HEK293 (cell line): ENCODE measurements at regions not wholly inside any gene's neighbourhood (a gene's known extent, or its start where the extent isn't known, plus 50 kb on each side); places are given as distances from the start of the nearest gene placed in this dataset.

Source experiments
- TCF7L2 ChIP-seq: IDR thresholded peaks from 2 replicates; pipeline ENCODE4 v1.6.1; 2011; ENCODE audit warnings: low read depth, mild to moderate bottlenecking, inconsistent platforms, low read length, moderate library complexity, borderline replicate concordance
- ZBTB1 ChIP-seq: fragments of 450-650 bp; formaldehyde crosslinking; IDR thresholded peaks from 2 replicates; pipeline ENCODE4 v1.5.1; 2016; ENCODE audit warnings: missing biosample characterization, missing genetic modification characterization
- ZBTB7A ChIP-seq: fragments of 450-650 bp; formaldehyde crosslinking; IDR thresholded peaks from 2 replicates; pipeline ENCODE4 v1.5.1; 2016; ENCODE audit warnings: low read depth, missing biosample characterization, missing genetic modification characterization
- ZNF10 ChIP-seq: fragments of 450-650 bp; formaldehyde crosslinking; IDR thresholded peaks from 2 replicates; pipeline ENCODE4 v1.5.1; 2017; ENCODE audit warnings: missing biosample characterization, missing genetic modification characterization
- ZNF138 ChIP-seq: fragments of 450-650 bp; formaldehyde crosslinking; IDR thresholded peaks from 2 replicates; pipeline ENCODE4 v1.5.1; 2016; ENCODE audit warnings: missing biosample characterization, missing genetic modification characterization, borderline replicate concordance
- ZNF174 ChIP-seq: fragments of 450-650 bp; formaldehyde crosslinking; IDR thresholded peaks from 2 replicates; pipeline ENCODE4 v1.5.0; 2017; ENCODE audit warnings: missing biosample characterization, mild to moderate bottlenecking, missing genetic modification characterization
- ZNF223 ChIP-seq: fragments of 450-650 bp; formaldehyde crosslinking; IDR thresholded peaks from 2 replicates; pipeline ENCODE4 v1.5.1; 2016; ENCODE audit warnings: missing biosample characterization, missing genetic modification characterization
- ZNF350 ChIP-seq: fragments of 450-650 bp; formaldehyde crosslinking; IDR thresholded peaks from 2 replicates; pipeline ENCODE4 v1.5.0; 2017; ENCODE audit warnings: missing biosample characterization, mild to moderate bottlenecking, missing genetic modification characterization
- ZNF423 ChIP-seq: fragments of 450-650 bp; formaldehyde crosslinking; IDR thresholded peaks from 2 replicates; pipeline ENCODE4 v1.5.1; 2016; ENCODE audit warnings: missing biosample characterization, missing genetic modification characterization
- ZNF510 ChIP-seq: fragments of 450-650 bp; formaldehyde crosslinking; IDR thresholded peaks from 2 replicates; pipeline ENCODE4 v1.5.1; 2018; ENCODE audit warnings: mild to moderate bottlenecking, missing genetic modification characterization, missing biosample characterization; ENCODE audit not compliant: insufficient replicate concordance
- ZNF549 ChIP-seq: fragments of 450-650 bp; IDR thresholded peaks from 2 replicates; pipeline ENCODE4 v1.5.1; 2018; ENCODE audit warnings: missing biosample characterization, missing genetic modification characterization, mild to moderate bottlenecking, inconsistent platforms, moderate library complexity
- ZNF830 ChIP-seq: fragments of 450-650 bp; IDR thresholded peaks from 2 replicates; pipeline ENCODE4 v1.5.0; 2018; ENCODE audit warnings: missing biosample characterization, missing genetic modification characterization, low read depth, mild to moderate bottlenecking, moderate library complexity
- TF ChIP-seq, protein P1 (sequence below): fragments of 450-650 bp; formaldehyde crosslinking; IDR thresholded peaks from 2 replicates; pipeline ENCODE4 v1.5.1; 2016; ENCODE audit warnings: missing biosample characterization, missing genetic modification characterization
- TF ChIP-seq, protein P2 (sequence below): fragments of 450-650 bp; formaldehyde crosslinking; IDR thresholded peaks from 2 replicates; pipeline ENCODE4 v1.5.1; 2016; ENCODE audit warnings: missing biosample characterization, missing genetic modification characterization

DNA sequence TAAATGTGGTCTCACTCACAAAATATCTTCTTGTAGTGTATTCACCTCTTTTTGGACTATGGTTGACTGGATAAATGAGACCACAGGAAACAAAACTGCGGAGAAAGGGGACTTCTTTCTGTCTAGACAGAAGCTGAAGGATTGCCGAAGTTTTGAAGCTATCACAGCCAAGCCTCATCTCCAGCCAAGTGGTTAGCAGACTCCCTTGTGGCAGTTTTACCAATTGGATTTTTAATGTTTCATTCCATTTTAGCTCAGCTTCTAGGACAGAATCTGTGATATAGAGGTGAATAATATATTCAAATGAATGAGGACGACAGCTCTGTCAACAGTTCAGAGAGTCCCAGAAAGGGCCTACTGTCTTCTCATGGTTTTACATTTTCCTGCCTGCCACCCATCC, 215.7 kb upstream of the ZNF608 start:
- TF ChIP-seq ZNF350 (tag by site-specific recombination) (no peak), TCF7L2 (no peak), ZNF830 (tag by site-specific recombination) (no peak), ZNF423 (tag by site-specific recombination) (no peak), ZNF223 (tag by site-specific recombination) (no peak), ZBTB1 (tag by site-specific recombination) (no peak), ZNF138 (no peak), ZBTB7A (tag by site-specific recombination) (no peak), ZNF174 (no peak), ZNF10 (tag by site-specific recombination) (no peak), ZNF510 (no peak), ZNF549 (tag by site-specific recombination) (no peak)
- TF ChIP-seq, protein P1, sequence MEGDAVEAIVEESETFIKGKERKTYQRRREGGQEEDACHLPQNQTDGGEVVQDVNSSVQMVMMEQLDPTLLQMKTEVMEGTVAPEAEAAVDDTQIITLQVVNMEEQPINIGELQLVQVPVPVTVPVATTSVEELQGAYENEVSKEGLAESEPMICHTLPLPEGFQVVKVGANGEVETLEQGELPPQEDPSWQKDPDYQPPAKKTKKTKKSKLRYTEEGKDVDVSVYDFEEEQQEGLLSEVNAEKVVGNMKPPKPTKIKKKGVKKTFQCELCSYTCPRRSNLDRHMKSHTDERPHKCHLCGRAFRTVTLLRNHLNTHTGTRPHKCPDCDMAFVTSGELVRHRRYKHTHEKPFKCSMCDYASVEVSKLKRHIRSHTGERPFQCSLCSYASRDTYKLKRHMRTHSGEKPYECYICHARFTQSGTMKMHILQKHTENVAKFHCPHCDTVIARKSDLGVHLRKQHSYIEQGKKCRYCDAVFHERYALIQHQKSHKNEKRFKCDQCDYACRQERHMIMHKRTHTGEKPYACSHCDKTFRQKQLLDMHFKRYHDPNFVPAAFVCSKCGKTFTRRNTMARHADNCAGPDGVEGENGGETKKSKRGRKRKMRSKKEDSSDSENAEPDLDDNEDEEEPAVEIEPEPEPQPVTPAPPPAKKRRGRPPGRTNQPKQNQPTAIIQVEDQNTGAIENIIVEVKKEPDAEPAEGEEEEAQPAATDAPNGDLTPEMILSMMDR (tag by site-specific recombination): no peak
- TF ChIP-seq, protein P2, sequence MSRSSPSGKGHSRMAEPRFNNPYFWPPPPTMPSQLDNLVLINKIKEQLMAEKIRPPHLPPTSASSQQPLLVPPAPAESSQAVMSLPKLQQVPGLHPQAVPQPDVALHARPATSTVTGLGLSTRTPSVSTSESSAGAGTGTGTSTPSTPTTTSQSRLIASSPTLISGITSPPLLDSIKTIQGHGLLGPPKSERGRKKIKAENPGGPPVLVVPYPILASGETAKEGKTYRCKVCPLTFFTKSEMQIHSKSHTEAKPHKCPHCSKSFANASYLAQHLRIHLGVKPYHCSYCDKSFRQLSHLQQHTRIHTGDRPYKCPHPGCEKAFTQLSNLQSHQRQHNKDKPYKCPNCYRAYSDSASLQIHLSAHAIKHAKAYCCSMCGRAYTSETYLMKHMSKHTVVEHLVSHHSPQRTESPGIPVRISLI (tag by site-specific recombination): no peak
